ENCODE measurements at regions not wholly inside any gene's neighbourhood (a gene's known extent, or its start where the extent isn't known, plus 50 kb on each side); places are given as distances from the start of the nearest gene placed in this dataset.
A peak's percentile ranks its signal among the peaks of the same experiment; 100 is the strongest.
"Not testable (repeated sequence)": the region's sequence is repeated elsewhere in the genome, so short reads cannot be mapped to it uniquely, and the experiment has no call there.

- ATAC-seq; intact Hi-C loops (cut with DNase I); DNase-seq (ENCODE audit: low spot score): not testable (repeated sequence)
Measured at GRCh38 chr1:222470252-222470805, 77.6 kb downstream of the HHIPL2 start.

- DNase-seq (ENCODE audit: low spot score) (no peak), ATAC-seq (no peak)
- intact Hi-C loops (cut with DNase I): loop anchor here (10.0 kb wide), 1 partner anchor 168 kb away; no protein-coding TSS in a partner anchor
Measured at GRCh38 chr1:222466150-222466865, 81.6 kb downstream of the HHIPL2 start.

- ATAC-seq (peak; percentile 99), DNase-seq (ENCODE audit: low spot score) (peak; percentile 95)
- intact Hi-C loops (cut with DNase I): loop anchor here (10.0 kb wide), 1 partner anchor 169 kb away; no protein-coding TSS in a partner anchor
Measured at GRCh38 chr1:222465211-222466041, 82.5 kb downstream of the HHIPL2 start.

GRCh38 chr1:222464841-222465210 is 83.1 kb downstream of the HHIPL2 start:
- ATAC-seq: peak; percentile 48
- peak; percentile 75 for DNase-seq (ENCODE audit: low spot score)
- intact Hi-C loops (cut with DNase I): loop anchor here (10.0 kb wide), 1 partner anchor 170 kb away; no protein-coding TSS in a partner anchor

- no peak for ATAC-seq
- DNase-seq (ENCODE audit: low spot score): no peak
- intact Hi-C loops (cut with DNase I): loop anchor here (10.0 kb wide), 1 partner anchor 172 kb away; no protein-coding TSS in a partner anchor
Measured at GRCh38 chr1:222463059-222463730, 84.7 kb downstream of the HHIPL2 start.

GRCh38 chr1:222462601-222463000 is 85.3 kb downstream of the HHIPL2 start:
- ATAC-seq (no peak), DNase-seq (ENCODE audit: low spot score) (no peak)
- intact Hi-C loops (cut with DNase I): loop anchor here (10.0 kb wide), 1 partner anchor 172 kb away; no protein-coding TSS in a partner anchor

GRCh38 chr1:222461941-222462340 is 86.0 kb downstream of the HHIPL2 start:
- DNase-seq (ENCODE audit: low spot score): no peak
- ATAC-seq: no peak
- intact Hi-C loops (cut with DNase I): loop anchor here (10.0 kb wide), 1 partner anchor 173 kb away; no protein-coding TSS in a partner anchor

- intact Hi-C loops (cut with DNase I): loop anchor here (10.0 kb wide), 1 partner anchor 175 kb away; no protein-coding TSS in a partner anchor
- ATAC-seq: no peak
Measured at GRCh38 chr1:222459652-222460051, 88.3 kb downstream of the HHIPL2 start.

GRCh38 chr1:222457513-222457912 is 90.4 kb downstream of the HHIPL2 start:
- no peak for ATAC-seq
- intact Hi-C loops (cut with DNase I): no loop called here
- DNase-seq (ENCODE audit: low spot score): no peak

More at GRCh38 chr1:222459652-222460051, 88.3 kb downstream of the HHIPL2 start:
- no peak for DNase-seq (ENCODE audit: low spot score)

GRCh38 chr1:222457084-222457483 is 90.8 kb downstream of the HHIPL2 start:
- intact Hi-C loops (cut with DNase I): no loop called here
- no peak for DNase-seq (ENCODE audit: low spot score)
- no peak for ATAC-seq

GRCh38 chr1:222455188-222455879 is 92.6 kb downstream of the HHIPL2 start:
- DNase-seq (ENCODE audit: low spot score) (peak; percentile 94), ATAC-seq (peak; percentile 97)
- intact Hi-C loops (cut with DNase I): no loop called here

- intact Hi-C loops (cut with DNase I): no loop called here
- ATAC-seq (peak; percentile 78), DNase-seq (ENCODE audit: low spot score) (peak; percentile 63)
Measured at GRCh38 chr1:222454782-222455181, 93.1 kb downstream of the HHIPL2 start.

GRCh38 chr1:222454186-222454585 is 93.7 kb downstream of the HHIPL2 start:
- DNase-seq (ENCODE audit: low spot score): no peak
- no peak for ATAC-seq
- intact Hi-C loops (cut with DNase I): no loop called here

- intact Hi-C loops (cut with DNase I): no loop called here
- DNase-seq (ENCODE audit: low spot score): no peak
- no peak for ATAC-seq
Measured at GRCh38 chr1:222452031-222452430, 95.9 kb downstream of the HHIPL2 start.

- no peak for DNase-seq (ENCODE audit: low spot score)
- intact Hi-C loops (cut with DNase I): no loop called here
- ATAC-seq: no peak
Measured at GRCh38 chr1:222443566-222443965, 104.3 kb downstream of the HHIPL2 start.

GRCh38 chr1:222441066-222441465 is 106.8 kb downstream of the HHIPL2 start:
- no peak for ATAC-seq
- intact Hi-C loops (cut with DNase I): no loop called here
- DNase-seq (ENCODE audit: low spot score): no peak

- intact Hi-C loops (cut with DNase I): no loop called here
- ATAC-seq (no peak), DNase-seq (ENCODE audit: low spot score) (no peak)
Measured at GRCh38 chr1:222424826-222425225, 123.1 kb downstream of the HHIPL2 start.

- DNase-seq (ENCODE audit: low spot score): no peak
- ATAC-seq: no peak
- intact Hi-C loops (cut with DNase I): no loop called here
Measured at GRCh38 chr1:222421380-222421779, 126.5 kb downstream of the HHIPL2 start.

Data from sciatic nerve (tissue), 2 donors.